ENCODE measurements at regions not wholly inside any gene's neighbourhood (a gene's known extent, or its start where the extent isn't known, plus 50 kb on each side); places are given as distances from the start of the nearest gene placed in this dataset.

DNA sequence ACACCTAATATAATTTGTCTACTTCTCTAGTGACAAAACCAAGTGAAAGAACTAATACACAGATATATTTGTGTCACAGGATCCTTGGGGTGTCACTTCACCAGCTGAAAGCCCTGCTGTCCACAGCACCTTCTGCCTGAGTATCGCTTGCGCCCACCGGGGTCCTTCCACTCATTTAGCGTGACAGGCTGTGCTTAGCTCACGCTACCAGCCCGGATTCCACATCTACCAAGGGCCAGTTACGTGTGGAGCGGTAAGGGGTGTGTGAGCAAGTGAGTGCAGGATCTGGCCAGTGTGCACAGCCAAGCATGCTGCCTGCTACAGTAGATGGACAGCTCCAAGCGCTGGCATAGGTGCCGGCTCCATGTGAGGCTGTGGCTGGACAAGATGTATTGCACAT, 810.9 kb downstream of the NSUN3 start:
- Histone ChIP-seq H3K27ac (no peak overlapping the region), H3K27me3 (no peaks in the 10 kb centered on the region), H3K36me3 (no peaks in the 10 kb centered on the region), H3K4me1 (no peaks in the 10 kb centered on the region), H3K9me3 (peaks cover 0 to 14% (median 0%) of the 10 kb centered on the region in 11 donors), H3K4me3 (no peak overlapping the region)
- WGBS, 2 donors, result 91 to 94% methylated on average over 10 of the region's 10 CpGs
- intact Hi-C loops (cut with DNase I), result no loop called here
- ATAC-seq (no peak), DNase-seq (no peak)
- TF ChIP-seq, protein P1, sequence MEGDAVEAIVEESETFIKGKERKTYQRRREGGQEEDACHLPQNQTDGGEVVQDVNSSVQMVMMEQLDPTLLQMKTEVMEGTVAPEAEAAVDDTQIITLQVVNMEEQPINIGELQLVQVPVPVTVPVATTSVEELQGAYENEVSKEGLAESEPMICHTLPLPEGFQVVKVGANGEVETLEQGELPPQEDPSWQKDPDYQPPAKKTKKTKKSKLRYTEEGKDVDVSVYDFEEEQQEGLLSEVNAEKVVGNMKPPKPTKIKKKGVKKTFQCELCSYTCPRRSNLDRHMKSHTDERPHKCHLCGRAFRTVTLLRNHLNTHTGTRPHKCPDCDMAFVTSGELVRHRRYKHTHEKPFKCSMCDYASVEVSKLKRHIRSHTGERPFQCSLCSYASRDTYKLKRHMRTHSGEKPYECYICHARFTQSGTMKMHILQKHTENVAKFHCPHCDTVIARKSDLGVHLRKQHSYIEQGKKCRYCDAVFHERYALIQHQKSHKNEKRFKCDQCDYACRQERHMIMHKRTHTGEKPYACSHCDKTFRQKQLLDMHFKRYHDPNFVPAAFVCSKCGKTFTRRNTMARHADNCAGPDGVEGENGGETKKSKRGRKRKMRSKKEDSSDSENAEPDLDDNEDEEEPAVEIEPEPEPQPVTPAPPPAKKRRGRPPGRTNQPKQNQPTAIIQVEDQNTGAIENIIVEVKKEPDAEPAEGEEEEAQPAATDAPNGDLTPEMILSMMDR (IDR thresholded peaks at IDR 0.05), result no peak

DNA sequence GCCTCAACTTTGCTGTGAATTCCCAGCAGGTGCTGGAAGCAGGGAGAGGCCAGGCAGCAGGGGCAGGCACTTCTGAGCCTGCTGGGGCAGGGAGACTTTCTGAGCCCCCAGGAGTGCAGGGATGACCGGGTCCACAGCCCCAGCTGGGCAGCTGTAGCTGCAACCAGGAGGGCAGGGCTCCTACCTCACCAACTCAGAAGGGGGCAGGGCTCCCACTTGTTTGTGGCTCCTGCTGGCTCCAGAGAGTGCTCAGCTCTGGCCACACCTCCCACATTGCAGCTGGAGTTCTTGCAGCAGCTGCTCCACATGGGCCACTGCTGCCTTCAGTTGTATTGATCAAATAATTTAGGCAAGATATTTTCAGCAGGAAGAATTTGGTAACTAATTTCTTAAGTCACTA, 812.3 kb downstream of the NSUN3 start:
- H3K9me3 ChIP-seq, result peaks cover 0 to 14% (median 0%) of the 10 kb centered on the region in 11 donors
- ATAC-seq, result no peak
- H3K4me1 ChIP-seq, result no peaks in the 10 kb centered on the region
- DNase-seq, result no peak
- H3K27ac ChIP-seq, result no peak overlapping the region
- H3K4me3 ChIP-seq, result no peak overlapping the region
- TF ChIP-seq, protein P1 (IDR thresholded peaks at IDR 0.05), result no peak
- intact Hi-C loops (cut with DNase I), result no loop called here
- WGBS, 2 donors, result 80 to 88% methylated on average over 1 of the region's 1 CpG
- H3K27me3 ChIP-seq, result no peaks in the 10 kb centered on the region
- no peaks in the 10 kb centered on the region for H3K36me3 ChIP-seq

DNA sequence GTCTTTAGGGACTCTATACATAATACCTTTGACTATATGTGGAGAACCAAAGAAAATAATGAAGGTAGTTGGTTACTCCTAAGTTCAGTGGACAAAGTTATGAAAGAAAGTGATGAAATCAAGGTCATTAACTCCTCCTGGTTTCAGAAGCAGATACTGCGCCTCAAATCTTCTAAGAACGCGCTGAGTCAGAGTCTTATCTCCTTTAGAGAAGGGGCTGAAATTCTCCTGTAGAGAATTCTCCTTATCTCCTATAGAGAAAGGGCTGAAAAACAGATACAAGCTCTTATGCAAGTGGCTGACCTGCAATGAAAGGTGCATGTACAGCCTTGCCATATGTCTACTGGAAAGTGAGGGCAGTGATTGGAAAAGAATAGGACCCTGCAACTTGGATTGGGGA, 824.2 kb downstream of the NSUN3 start:
- Histone ChIP-seq H3K4me3 (no peak overlapping the region), H3K27ac (no peak overlapping the region), H3K36me3 (no peaks in the 10 kb centered on the region), H3K9me3 (peaks cover 0 to 7% (median 0%) of the 10 kb centered on the region in 11 donors), H3K4me1 (no peaks in the 10 kb centered on the region), H3K27me3 (no peaks in the 10 kb centered on the region)
- intact Hi-C loops (cut with DNase I), result no loop called here
- TF ChIP-seq, protein P1 (IDR thresholded peaks at IDR 0.05), result no peak
- DNase-seq, result no peak
- ATAC-seq, result no peak
- 31 to 33% methylated on average over 3 of the region's 3 CpGs for WGBS, 2 donors

DNA sequence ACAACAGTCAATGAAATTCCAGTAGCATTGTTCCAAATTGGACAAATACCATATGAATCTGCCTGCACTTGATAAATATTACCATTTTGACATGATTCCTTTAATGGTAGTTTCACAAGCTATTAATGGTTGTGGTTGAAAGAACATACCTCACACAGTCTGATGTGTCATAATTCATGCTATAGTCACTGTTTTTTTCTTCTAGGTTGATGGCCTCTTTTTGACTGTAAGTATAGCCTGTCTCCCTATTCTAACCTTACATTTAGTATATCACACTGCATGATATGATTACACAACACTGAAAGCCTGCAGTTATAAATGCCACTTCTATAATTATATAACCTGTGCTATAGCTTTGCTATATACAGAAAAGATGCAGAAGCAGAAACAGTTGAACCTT, 834.1 kb downstream of the NSUN3 start:
- no peak for ATAC-seq
- TF ChIP-seq, protein P1 (IDR thresholded peaks at IDR 0.05), result no peak
- intact Hi-C loops (cut with DNase I), result no loop called here
- Histone ChIP-seq H3K9me3 (peaks cover 0 to 5% (median 0%) of the 10 kb centered on the region in 11 donors), H3K36me3 (no peaks in the 10 kb centered on the region), H3K27me3 (no peaks in the 10 kb centered on the region), H3K27ac (no peak overlapping the region), H3K4me1 (no peaks in the 10 kb centered on the region), H3K4me3 (no peak overlapping the region)
- DNase-seq, result no peak

Measured in heart right ventricle (tissue), 16 donors.